H1 (cell line): ENCODE measurements at regions not wholly inside any gene's neighbourhood (a gene's known extent, or its start where the extent isn't known, plus 50 kb on each side); places are given as distances from the start of the nearest gene placed in this dataset.

Experiments used
- ATF2 ChIP-seq: IDR thresholded peaks from 2 replicates; pipeline ENCODE4 v1.6.1; 2012; ENCODE audit warnings: low read length, inconsistent platforms
- BACH1 ChIP-seq: IDR thresholded peaks from 2 replicates; pipeline ENCODE4 v1.6.1; 2012; ENCODE audit warnings: low read length, improper control_type of control experiment
- BRCA1 ChIP-seq: IDR thresholded peaks from 2 replicates; pipeline ENCODE4 v1.6.1; 2012; ENCODE audit warnings: low read depth, low read length, improper control_type of control experiment
- CTBP2 ChIP-seq: IDR thresholded peaks from 2 replicates; pipeline ENCODE4 v1.7.0; 2011; ENCODE audit warnings: borderline replicate concordance, mild to moderate bottlenecking, moderate library complexity, mixed read lengths, low read length; ENCODE audit not compliant: insufficient read depth, insufficient read length
- PHF8 ChIP-seq: fragments of 200-600 bp; sonication (generic); conservative IDR thresholded peaks from 2 replicates; pipeline ENCODE4 v1.7.1; 2012; ENCODE audit warnings: low read depth, mild to moderate bottlenecking, inconsistent platforms, low read length, moderate library complexity
- YY1 ChIP-seq: IDR thresholded peaks from 2 replicates; pipeline ENCODE4 v1.6.1; 2011; ENCODE audit warnings: low read depth, mild to moderate bottlenecking, low read length

DNA sequence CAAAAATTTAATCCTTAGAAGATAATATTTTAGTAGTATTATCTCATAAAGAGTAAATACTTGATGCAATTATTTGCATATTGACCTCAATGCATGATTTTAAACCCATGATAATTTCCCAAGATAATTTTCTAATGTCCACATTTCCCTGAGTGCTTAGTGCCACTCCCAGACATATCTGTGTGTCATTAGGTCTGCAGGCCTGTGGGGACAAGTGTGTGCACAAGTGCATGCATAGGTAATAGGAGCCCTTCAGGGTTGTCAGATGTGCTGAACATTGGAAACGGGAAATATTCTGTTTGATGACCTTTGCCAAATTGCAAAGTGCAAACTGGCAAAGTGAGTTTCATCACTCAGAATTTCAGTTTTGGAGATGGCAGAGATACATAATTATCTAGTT, 369.9 kb downstream of the KLF5 start (continued):
- TF ChIP-seq ATF2, result no peak
- TF ChIP-seq PHF8, result no peak
- no peak for TF ChIP-seq BRCA1
- no peak for TF ChIP-seq BACH1
- TF ChIP-seq YY1, result no peak
- no peak for TF ChIP-seq CTBP2
